B cell (primary cell): ENCODE measurements at regions not wholly inside any gene's neighbourhood (a gene's known extent, or its start where the extent isn't known, plus 50 kb on each side); places are given as distances from the start of the nearest gene placed in this dataset.

Source experiments
- CTCF ChIP-seq: fragments of 200-600 bp; IDR thresholded peaks from one replicate; pipeline ENCODE4 v1.8.0; 2022; ENCODE audit warnings: antibody characterized with exemption, mild to moderate bottlenecking
- EZH2 ChIP-seq: IDR thresholded peaks from 2 replicates; pipeline ENCODE4 v1.6.1; 2012; ENCODE audit warnings: borderline replicate concordance, low read depth, mild to moderate bottlenecking, moderate library complexity, low read length; ENCODE audit not compliant: insufficient read depth, poor library complexity, severe bottlenecking

- no peak for TF ChIP-seq CTCF
- no peak for TF ChIP-seq EZH2
Observed at GRCh38 chr2:53217250-53217649, 550.4 kb upstream of the CHAC2 start.
